ENCODE measurements at regions not wholly inside any gene's neighbourhood (a gene's known extent, or its start where the extent isn't known, plus 50 kb on each side); places are given as distances from the start of the nearest gene placed in this dataset.

GRCh38 chr1:34578306-34578705 lies 176.5 kb upstream of the GJB5 start:
- Histone ChIP-seq H3K9me3 (ENCODE audit: control insufficient read depth in 1 of 2, low read length in 2 of 2) (no peaks in the 10 kb centered on the region), H3K27me3 (ENCODE audit: control insufficient read depth in 1 of 2, insufficient read depth in 2 of 2, low read length in 2 of 2) (no peaks in the 10 kb centered on the region), H3K9ac (ENCODE audit: low read depth in 1 of 2, low read length in 2 of 2) (no peak overlapping the region), H3K27ac (ENCODE audit: low read depth, low read length) (no peak overlapping the region), H3K4me1 (ENCODE audit: control insufficient read depth in 1 of 2, insufficient read depth in 2 of 2, low read length in 2 of 2) (no peaks in the 10 kb centered on the region), H3K4me3 (ENCODE audit: low read depth in 1 of 2, low read length in 2 of 2) (no peak overlapping the region), H3K36me3 (ENCODE audit: control insufficient read depth in 1 of 2, insufficient read depth in 2 of 2, low read length in 2 of 2) (no peaks in the 10 kb centered on the region)

GRCh38 chr1:34582356-34582755 lies 172.5 kb upstream of the GJB5 start:
- H3K9me3 ChIP-seq (ENCODE audit: control insufficient read depth in 1 of 2, low read length in 2 of 2): no peaks in the 10 kb centered on the region
- no peaks in the 10 kb centered on the region for H3K4me1 ChIP-seq (ENCODE audit: control insufficient read depth in 1 of 2, insufficient read depth in 2 of 2, low read length in 2 of 2)
- no peaks in the 10 kb centered on the region for H3K27me3 ChIP-seq (ENCODE audit: control insufficient read depth in 1 of 2, insufficient read depth in 2 of 2, low read length in 2 of 2)
- no peak overlapping the region for H3K9ac ChIP-seq (ENCODE audit: low read depth in 1 of 2, low read length in 2 of 2)
- no peak overlapping the region for H3K27ac ChIP-seq (ENCODE audit: low read depth, low read length)
- H3K36me3 ChIP-seq (ENCODE audit: control insufficient read depth in 1 of 2, insufficient read depth in 2 of 2, low read length in 2 of 2): no peaks in the 10 kb centered on the region
- no peak overlapping the region for H3K4me3 ChIP-seq (ENCODE audit: low read depth in 1 of 2, low read length in 2 of 2)

- Histone ChIP-seq H3K9me3 (ENCODE audit: control insufficient read depth in 1 of 2, low read length in 2 of 2) (no peaks in the 10 kb centered on the region), H3K27ac (ENCODE audit: low read depth, low read length) (no peak overlapping the region), H3K27me3 (ENCODE audit: control insufficient read depth in 1 of 2, insufficient read depth in 2 of 2, low read length in 2 of 2) (no peaks in the 10 kb centered on the region), H3K36me3 (ENCODE audit: control insufficient read depth in 1 of 2, insufficient read depth in 2 of 2, low read length in 2 of 2) (no peaks in the 10 kb centered on the region), H3K9ac (ENCODE audit: low read depth in 1 of 2, low read length in 2 of 2) (no peak overlapping the region), H3K4me1 (ENCODE audit: control insufficient read depth in 1 of 2, insufficient read depth in 2 of 2, low read length in 2 of 2) (no peaks in the 10 kb centered on the region), H3K4me3 (ENCODE audit: low read depth in 1 of 2, low read length in 2 of 2) (no peak overlapping the region)
Observed at GRCh38 chr1:34587761-34588160, 167.1 kb upstream of the GJB5 start.

- no peak overlapping the region for H3K9ac ChIP-seq (ENCODE audit: low read depth in 1 of 2, low read length in 2 of 2)
- H3K4me1 ChIP-seq (ENCODE audit: control insufficient read depth in 1 of 2, insufficient read depth in 2 of 2, low read length in 2 of 2): no peaks in the 10 kb centered on the region
- H3K27me3 ChIP-seq (ENCODE audit: control insufficient read depth in 1 of 2, insufficient read depth in 2 of 2, low read length in 2 of 2): no peaks in the 10 kb centered on the region
- no peak overlapping the region for H3K4me3 ChIP-seq (ENCODE audit: low read depth in 1 of 2, low read length in 2 of 2)
- no peaks in the 10 kb centered on the region for H3K9me3 ChIP-seq (ENCODE audit: control insufficient read depth in 1 of 2, low read length in 2 of 2)
- no peak overlapping the region for H3K27ac ChIP-seq (ENCODE audit: low read depth, low read length)
- no peaks in the 10 kb centered on the region for H3K36me3 ChIP-seq (ENCODE audit: control insufficient read depth in 1 of 2, insufficient read depth in 2 of 2, low read length in 2 of 2)
Observed at GRCh38 chr1:34590211-34590623, 164.6 kb upstream of the GJB5 start.

GRCh38 chr1:34591751-34592629 lies 162.9 kb upstream of the GJB5 start:
- Histone ChIP-seq H3K9ac (ENCODE audit: low read depth in 1 of 2, low read length in 2 of 2) (no peak overlapping the region), H3K27me3 (ENCODE audit: control insufficient read depth in 1 of 2, insufficient read depth in 2 of 2, low read length in 2 of 2) (no peaks in the 10 kb centered on the region), H3K36me3 (ENCODE audit: control insufficient read depth in 1 of 2, insufficient read depth in 2 of 2, low read length in 2 of 2) (no peaks in the 10 kb centered on the region), H3K9me3 (ENCODE audit: control insufficient read depth in 1 of 2, low read length in 2 of 2) (no peaks in the 10 kb centered on the region), H3K4me3 (ENCODE audit: low read depth in 1 of 2, low read length in 2 of 2) (no peak overlapping the region), H3K27ac (ENCODE audit: low read depth, low read length) (no peak overlapping the region), H3K4me1 (ENCODE audit: control insufficient read depth in 1 of 2, insufficient read depth in 2 of 2, low read length in 2 of 2) (no peaks in the 10 kb centered on the region)

GRCh38 chr1:34597877-34598514 lies 156.9 kb upstream of the GJB5 start:
- H3K4me1 ChIP-seq (ENCODE audit: control insufficient read depth in 1 of 2, insufficient read depth in 2 of 2, low read length in 2 of 2): no peaks in the 10 kb centered on the region

GRCh38 chr1:34602907-34603306 lies 151.9 kb upstream of the GJB5 start:
- Histone ChIP-seq H3K9me3 (ENCODE audit: control insufficient read depth in 1 of 2, low read length in 2 of 2) (no peaks in the 10 kb centered on the region), H3K36me3 (ENCODE audit: control insufficient read depth in 1 of 2, insufficient read depth in 2 of 2, low read length in 2 of 2) (no peaks in the 10 kb centered on the region), H3K9ac (ENCODE audit: low read depth in 1 of 2, low read length in 2 of 2) (no peak overlapping the region), H3K27me3 (ENCODE audit: control insufficient read depth in 1 of 2, insufficient read depth in 2 of 2, low read length in 2 of 2) (peaks cover 2 to 3% of the 10 kb centered on the region in 2 donors), H3K4me1 (ENCODE audit: control insufficient read depth in 1 of 2, insufficient read depth in 2 of 2, low read length in 2 of 2) (no peaks in the 10 kb centered on the region), H3K4me3 (ENCODE audit: low read depth in 1 of 2, low read length in 2 of 2) (no peak overlapping the region), H3K27ac (ENCODE audit: low read depth, low read length) (no peak overlapping the region)

More at GRCh38 chr1:34597877-34598514, 156.9 kb upstream of the GJB5 start:
- Histone ChIP-seq H3K9me3 (ENCODE audit: control insufficient read depth in 1 of 2, low read length in 2 of 2) (no peaks in the 10 kb centered on the region), H3K4me3 (ENCODE audit: low read depth in 1 of 2, low read length in 2 of 2) (no peak overlapping the region), H3K9ac (ENCODE audit: low read depth in 1 of 2, low read length in 2 of 2) (no peak overlapping the region), H3K36me3 (ENCODE audit: control insufficient read depth in 1 of 2, insufficient read depth in 2 of 2, low read length in 2 of 2) (no peaks in the 10 kb centered on the region), H3K27ac (ENCODE audit: low read depth, low read length) (no peak overlapping the region), H3K27me3 (ENCODE audit: control insufficient read depth in 1 of 2, insufficient read depth in 2 of 2, low read length in 2 of 2) (peaks cover 0 to 2% of the 10 kb centered on the region in 2 donors)

- H3K27me3 ChIP-seq (ENCODE audit: control insufficient read depth in 1 of 2, insufficient read depth in 2 of 2, low read length in 2 of 2): peaks cover under 1 to 5% of the 10 kb centered on the region in 2 donors
- H3K9me3 ChIP-seq (ENCODE audit: control insufficient read depth in 1 of 2, low read length in 2 of 2): no peaks in the 10 kb centered on the region
- H3K36me3 ChIP-seq (ENCODE audit: control insufficient read depth in 1 of 2, insufficient read depth in 2 of 2, low read length in 2 of 2): no peaks in the 10 kb centered on the region
Observed at GRCh38 chr1:34603594-34603993, 151.3 kb upstream of the GJB5 start.

GRCh38 chr1:34606504-34606903 lies 148.3 kb upstream of the GJB5 start:
- H3K27ac ChIP-seq (ENCODE audit: low read depth, low read length): no peak overlapping the region
- no peaks in the 10 kb centered on the region for H3K9me3 ChIP-seq (ENCODE audit: control insufficient read depth in 1 of 2, low read length in 2 of 2)
- no peaks in the 10 kb centered on the region for H3K36me3 ChIP-seq (ENCODE audit: control insufficient read depth in 1 of 2, insufficient read depth in 2 of 2, low read length in 2 of 2)
- H3K27me3 ChIP-seq (ENCODE audit: control insufficient read depth in 1 of 2, insufficient read depth in 2 of 2, low read length in 2 of 2): peaks cover 0 to 5% of the 10 kb centered on the region in 2 donors
- H3K9ac ChIP-seq (ENCODE audit: low read depth in 1 of 2, low read length in 2 of 2): no peak overlapping the region
- H3K4me3 ChIP-seq (ENCODE audit: low read depth in 1 of 2, low read length in 2 of 2): no peak overlapping the region
- H3K4me1 ChIP-seq (ENCODE audit: control insufficient read depth in 1 of 2, insufficient read depth in 2 of 2, low read length in 2 of 2): no peaks in the 10 kb centered on the region

More at GRCh38 chr1:34603594-34603993, 151.3 kb upstream of the GJB5 start:
- Histone ChIP-seq H3K9ac (ENCODE audit: low read depth in 1 of 2, low read length in 2 of 2) (no peak overlapping the region), H3K4me1 (ENCODE audit: control insufficient read depth in 1 of 2, insufficient read depth in 2 of 2, low read length in 2 of 2) (no peaks in the 10 kb centered on the region), H3K4me3 (ENCODE audit: low read depth in 1 of 2, low read length in 2 of 2) (no peak overlapping the region), H3K27ac (ENCODE audit: low read depth, low read length) (no peak overlapping the region)

GRCh38 chr1:34610063-34610462 lies 144.8 kb upstream of the GJB5 start:
- H3K9ac ChIP-seq (ENCODE audit: low read depth in 1 of 2, low read length in 2 of 2): no peak overlapping the region
- H3K9me3 ChIP-seq (ENCODE audit: control insufficient read depth in 1 of 2, low read length in 2 of 2): no peaks in the 10 kb centered on the region
- H3K4me3 ChIP-seq (ENCODE audit: low read depth in 1 of 2, low read length in 2 of 2): no peak overlapping the region
- H3K27ac ChIP-seq (ENCODE audit: low read depth, low read length): no peak overlapping the region
- peaks cover 0 to 5% of the 10 kb centered on the region in 2 donors for H3K27me3 ChIP-seq (ENCODE audit: control insufficient read depth in 1 of 2, insufficient read depth in 2 of 2, low read length in 2 of 2)
- no peaks in the 10 kb centered on the region for H3K36me3 ChIP-seq (ENCODE audit: control insufficient read depth in 1 of 2, insufficient read depth in 2 of 2, low read length in 2 of 2)
- H3K4me1 ChIP-seq (ENCODE audit: control insufficient read depth in 1 of 2, insufficient read depth in 2 of 2, low read length in 2 of 2): no peaks in the 10 kb centered on the region

All from duodenal mucosa (tissue), 2 donors.